Hepatocyte (in vitro differentiated cells): ENCODE measurements at regions not wholly inside any gene's neighbourhood (a gene's known extent, or its start where the extent isn't known, plus 50 kb on each side); places are given as distances from the start of the nearest gene placed in this dataset.
A peak's percentile ranks its signal among the peaks of the same experiment; 100 is the strongest.
"Not testable (repeated sequence)": the region's sequence is repeated elsewhere in the genome, so short reads cannot be mapped to it uniquely, and the experiment has no call there.

ENCODE experiments used
- DNase-seq: peaks from one replicate; pipeline ENCODE4 v3.0.0-alpha.2; 2016; ENCODE audit warnings: low spot score
- H2AFZ ChIP-seq: fragments of 200-600 bp; sonication (generic); 2 replicates; pipeline ENCODE4 v1.6.0; 2016; ENCODE audit warnings: antibody characterized with exemption, mild to moderate bottlenecking
- H3K27ac ChIP-seq: fragments of 200-600 bp; sonication (generic); 2 replicates; pipeline ENCODE4 v1.5.1; 2016; ENCODE audit warnings: mild to moderate bottlenecking
- H3K27me3 ChIP-seq: fragments of 200-600 bp; sonication (generic); 2 replicates; pipeline ENCODE4 v1.6.1; 2016
- H3K36me3 ChIP-seq: fragments of 200-600 bp; sonication (generic); replicated peaks from 2 replicates; pipeline ENCODE4 v1.5.1; 2016; ENCODE audit warnings: low read depth; ENCODE audit not compliant: insufficient read depth
- H3K4me1 ChIP-seq: fragments of 200-600 bp; sonication (generic); 2 replicates; pipeline ENCODE4 v1.5.1; 2016; ENCODE audit warnings: mild to moderate bottlenecking, moderate library complexity; ENCODE audit not compliant: insufficient read depth
- H3K4me2 ChIP-seq: fragments of 200-600 bp; sonication (generic); 2 replicates; pipeline ENCODE4 v1.6.0; 2016
- H3K4me3 ChIP-seq: fragments of 200-600 bp; sonication (generic); 2 replicates; pipeline ENCODE4 v1.5.1; 2016; ENCODE audit warnings: mild to moderate bottlenecking
- H3K79me2 ChIP-seq: fragments of 200-600 bp; sonication (generic); 2 replicates; pipeline ENCODE4 v1.6.0; 2017; ENCODE audit warnings: mild to moderate bottlenecking
- H3K9me2 ChIP-seq: fragments of 200-600 bp; sonication (generic); replicated peaks from 2 replicates; pipeline ENCODE4 v1.6.0; 2017; ENCODE audit warnings: mild to moderate bottlenecking; ENCODE audit not compliant: insufficient read depth
- H3K9me3 ChIP-seq: fragments of 200-600 bp; sonication (generic); 2 replicates; pipeline ENCODE4 v1.5.1; 2016; ENCODE audit warnings: low read depth, mild to moderate bottlenecking
- H4K20me1 ChIP-seq: fragments of 200-600 bp; sonication (generic); 2 replicates; pipeline ENCODE4 v1.6.0; 2016; ENCODE audit warnings: mild to moderate bottlenecking; ENCODE audit not compliant: insufficient read depth, poor library complexity, severe bottlenecking
- CTCF ChIP-seq: fragments of 200-600 bp; sonication (generic); IDR thresholded peaks from 2 replicates; pipeline ENCODE4 v1.5.1; 2016; ENCODE audit warnings: antibody characterized with exemption, mild to moderate bottlenecking; ENCODE audit not compliant: poor library complexity
- EZH2 ChIP-seq: fragments of 200-600 bp; sonication (generic); IDR thresholded peaks from 2 replicates; pipeline ENCODE4 v1.6.1; 2016; ENCODE audit warnings: antibody characterized with exemption, mild to moderate bottlenecking, borderline replicate concordance
- EZH2phosphoT487 ChIP-seq: fragments of 200-600 bp; sonication (generic); IDR thresholded peaks from one replicate; pipeline ENCODE4 v1.6.1; 2018; ENCODE audit warnings: antibody characterized with exemption, mild to moderate bottlenecking, low read depth, moderate library complexity; ENCODE audit not compliant: unreplicated experiment, severe bottlenecking
- WGBS: methylation state at CpG from one replicate; pipeline ENCODE4 v1.1.6; 2016; ENCODE audit warnings: low lambda C conversion rate; ENCODE audit errors: missing lambda C conversion rate; 5-methylcytosine and 5-hydroxymethylcytosine counted together

- H3K9me2 ChIP-seq, result no peaks in the 10 kb centered on the region
- no peak overlapping the region for H2AFZ ChIP-seq
- H3K27me3 ChIP-seq, result no peaks in the 10 kb centered on the region
- DNase-seq, result peak; percentile 16
- H3K36me3 ChIP-seq, result no peaks in the 10 kb centered on the region
- no peak overlapping the region for H3K4me3 ChIP-seq
- no peaks in the 10 kb centered on the region for H4K20me1 ChIP-seq
- no peaks in the 10 kb centered on the region for H3K9me3 ChIP-seq
- 86% methylated on average over 6 of the region's 6 CpGs for WGBS
- H3K4me2 ChIP-seq, result peak overlapping the region; percentile 3
- no peaks in the 10 kb centered on the region for H3K79me2 ChIP-seq
- peaks cover 32% of the 10 kb centered on the region for H3K4me1 ChIP-seq
- H3K27ac ChIP-seq, result peak overlapping the region; percentile 21
- TF ChIP-seq EZH2 (no peak), CTCF (no peak), EZH2phosphoT487 (no peak)
Observed at GRCh38 chr20:53767206-53767930, 173.7 kb upstream of the ZNF217 start.

- no peak overlapping the region for H3K4me3 ChIP-seq
- WGBS, result 23% methylated on average over 2 of the region's 2 CpGs
- H3K4me1 ChIP-seq, result peaks cover 31% of the 10 kb centered on the region
Observed at GRCh38 chr20:53764415-53764800, 170.8 kb upstream of the ZNF217 start.

GRCh38 chr20:53763707-53764414 is 170.2 kb upstream of the ZNF217 start:
- peak; percentile 87 for DNase-seq
- no peaks in the 10 kb centered on the region for H3K9me3 ChIP-seq
- H3K79me2 ChIP-seq, result no peaks in the 10 kb centered on the region
- H3K4me3 ChIP-seq, result no peak overlapping the region
- no peaks in the 10 kb centered on the region for H3K9me2 ChIP-seq
- peak overlapping the region; percentile 41 for H2AFZ ChIP-seq
- H3K36me3 ChIP-seq, result no peaks in the 10 kb centered on the region
- H3K27me3 ChIP-seq, result no peaks in the 10 kb centered on the region
- H3K27ac ChIP-seq, result peak overlapping the region; percentile 94
- no peaks in the 10 kb centered on the region for H4K20me1 ChIP-seq
- peaks cover 26% of the 10 kb centered on the region for H3K4me1 ChIP-seq
- peak overlapping the region; percentile 46 for H3K4me2 ChIP-seq
- WGBS, result 11% methylated on average over 12 of the region's 12 CpGs
- TF ChIP-seq CTCF, result no peak
- no peak for TF ChIP-seq EZH2
- no peak for TF ChIP-seq EZH2phosphoT487

More at GRCh38 chr20:53764415-53764800, 170.8 kb upstream of the ZNF217 start:
- Histone ChIP-seq H3K36me3 (no peaks in the 10 kb centered on the region), H4K20me1 (no peaks in the 10 kb centered on the region), H3K27ac (peak overlapping the region; percentile 94), H3K9me2 (no peaks in the 10 kb centered on the region), H3K9me3 (no peaks in the 10 kb centered on the region), H2AFZ (peak overlapping the region; percentile 41), H3K27me3 (no peaks in the 10 kb centered on the region), H3K4me2 (peak overlapping the region; percentile 46), H3K79me2 (no peaks in the 10 kb centered on the region)
- TF ChIP-seq CTCF, result no peak
- no peak for TF ChIP-seq EZH2
- TF ChIP-seq EZH2phosphoT487, result no peak
- no peak for DNase-seq

- H3K4me2 ChIP-seq, H4K20me1 ChIP-seq, H3K9me3 ChIP-seq, H3K9me2 ChIP-seq, H3K79me2 ChIP-seq, H3K27me3 ChIP-seq, H3K4me3 ChIP-seq, DNase-seq, H2AFZ ChIP-seq, H3K36me3 ChIP-seq: not testable (repeated sequence)
- Histone ChIP-seq H3K4me1 (peaks cover 19% of the 10 kb centered on the region), H3K27ac (peak overlapping the region; percentile 94)
- 97% methylated on average over 11 of the region's 11 CpGs for WGBS
Observed at GRCh38 chr20:53762423-53762798, 168.8 kb upstream of the ZNF217 start.
